IMR-90 (cell line): ENCODE measurements at regions not wholly inside any gene's neighbourhood (a gene's known extent, or its start where the extent isn't known, plus 50 kb on each side); places are given as distances from the start of the nearest gene placed in this dataset.
A peak's percentile ranks its signal among the peaks of the same experiment; 100 is the strongest.

Experiments
- ATAC-seq: fragments of 200-7000 bp; cut with Tn5 transposase; 2 replicates; pipeline ENCODE4 v1.9.1; 2020; ENCODE audit warnings: low read depth, mild to moderate bottlenecking, moderate library complexity
- BruUV-seq: library from RNA; stranded (reverse); fragments of 400-500 nt; replicated peaks from 2 replicates; lab custom pipeline; 2021; lab: Mats Ljungman, UMichigan
- CTCF ChIA-PET: fragments of 300-600 bp; formaldehyde crosslinking; extraction: SDS; loops from one replicate; lab custom pipeline; 2021; ENCODE audit warnings: antibody characterized with exemption; lab: Yijun Ruan, JAX
- POLR2A ChIA-PET: fragments of 300-600 bp; sonication (Branson Sonifier 250); formaldehyde crosslinking; loops from one replicate; lab custom pipeline; 2022; ENCODE audit warnings: antibody characterized with exemption; ENCODE audit not compliant: unreplicated experiment; lab: Charles Lee
- DNase-seq: peaks from one replicate; pipeline ENCODE4 v3.0.0; 2013
- H2AFZ ChIP-seq: replicated peaks from 2 replicates; pipeline ENCODE3; 2013; ENCODE audit warnings: low read length, mild to moderate bottlenecking; ENCODE audit not compliant: poor library complexity
- H2AK5ac ChIP-seq: 2 replicates; pipeline ENCODE4 v1.6.1; 2013; ENCODE audit warnings: low read depth, low read length, inconsistent platforms
- H2AK9ac ChIP-seq: replicated peaks from 2 replicates; pipeline ENCODE3; 2013; ENCODE audit warnings: mild to moderate bottlenecking, low read depth, low read length, moderate library complexity; ENCODE audit not compliant: poor library complexity
- H2BK120ac ChIP-seq: 2 replicates; pipeline ENCODE4 v1.6.1; 2013; ENCODE audit warnings: low read depth, low read length, inconsistent platforms
- H2BK15ac ChIP-seq: 3 replicates; pipeline ENCODE4 v1.6.1; 2013; ENCODE audit warnings: low read depth, low read length, inconsistent platforms
- H2BK20ac ChIP-seq: 2 replicates; pipeline ENCODE4 v1.6.1; 2013; ENCODE audit warnings: low read depth, mild to moderate bottlenecking, inconsistent platforms, low read length, moderate library complexity
- H2BK5ac ChIP-seq: 2 replicates; pipeline ENCODE4 v1.6.1; 2013; ENCODE audit warnings: mild to moderate bottlenecking, low read depth, low read length, inconsistent platforms; ENCODE audit not compliant: poor library complexity, severe bottlenecking
- H3K14ac ChIP-seq: replicated peaks from 2 replicates; pipeline ENCODE4 v1.6.1; 2013; ENCODE audit warnings: low read depth, low read length, inconsistent platforms
- H3K18ac ChIP-seq: 2 replicates; pipeline ENCODE4 v1.6.1; 2013; ENCODE audit warnings: low read depth, low read length, control low read depth
- H3K23ac ChIP-seq: 2 replicates; pipeline ENCODE4 v1.6.1; 2013; ENCODE audit warnings: low read depth, low read length, inconsistent platforms
- H3K27ac ChIP-seq: 2 replicates; pipeline ENCODE4 v1.5.1; 2013; ENCODE audit warnings: mild to moderate bottlenecking, control low read depth, low read length; ENCODE audit not compliant: insufficient read depth
- H3K27me3 ChIP-seq: 2 replicates; pipeline ENCODE4 v1.6.1; 2013; ENCODE audit warnings: low read length; ENCODE audit not compliant: control insufficient read depth, insufficient read depth
- H3K36me3 ChIP-seq: 2 replicates; pipeline ENCODE4 v1.6.1; 2013; ENCODE audit warnings: low read length, mixed read lengths; ENCODE audit not compliant: control insufficient read depth, insufficient read depth
- H3K4ac ChIP-seq: 2 replicates; pipeline ENCODE4 v1.6.1; 2013; ENCODE audit warnings: low read depth, low read length, inconsistent platforms
- H3K4me1 ChIP-seq: 2 replicates; pipeline ENCODE4 v1.6.1; 2013; ENCODE audit warnings: low read length, mixed read lengths; ENCODE audit not compliant: control insufficient read depth, insufficient read depth
- H3K4me2 ChIP-seq: 2 replicates; pipeline ENCODE4 v1.6.1; 2013; ENCODE audit warnings: low read depth, mild to moderate bottlenecking, control low read depth, low read length, moderate library complexity
- H3K4me3 ChIP-seq: 2 replicates; pipeline ENCODE4 v1.5.1; 2013; ENCODE audit warnings: low read depth, mild to moderate bottlenecking, control low read depth, low read length, moderate library complexity; ENCODE audit not compliant: insufficient read depth
- H3K56ac ChIP-seq: 2 replicates; pipeline ENCODE4 v1.6.1; 2013; ENCODE audit warnings: low read length, inconsistent platforms; ENCODE audit not compliant: insufficient read depth; ENCODE audit errors: extremely low read depth
- H3K79me1 ChIP-seq, 2 experiments: 2 replicates each; pipeline ENCODE4 v1.6.1; 2013; ENCODE audit warnings: low read length in 2 of 2, inconsistent platforms in 1 of 2, low read depth in 1 of 2
- H3K9ac ChIP-seq: 2 replicates; pipeline ENCODE4 v1.6.1; 2013; ENCODE audit warnings: low read depth, low read length, control low read depth
- H3K9me1 ChIP-seq: 2 replicates; pipeline ENCODE4 v1.6.1; 2013; ENCODE audit warnings: low read length, inconsistent platforms; ENCODE audit not compliant: insufficient read depth
- H3K9me3 ChIP-seq: 2 replicates; pipeline ENCODE4 v1.6.1; 2013; ENCODE audit warnings: low read length; ENCODE audit not compliant: control insufficient read depth, insufficient read depth
- H4K20me1 ChIP-seq: 2 replicates; pipeline ENCODE4 v1.6.1; 2013; ENCODE audit warnings: low read length, inconsistent platforms; ENCODE audit not compliant: insufficient read depth
- H4K5ac ChIP-seq: 2 replicates; pipeline ENCODE4 v1.6.1; 2013; ENCODE audit warnings: mild to moderate bottlenecking, low read depth, low read length, control low read depth
- H4K8ac ChIP-seq, 2 experiments: 2 replicates each; pipeline ENCODE4 v1.6.1; 2013; ENCODE audit warnings: low read depth in 2 of 2, low read length in 2 of 2, control low read depth in 1 of 2, inconsistent platforms in 1 of 2
- H4K91ac ChIP-seq: 2 replicates; pipeline ENCODE4 v1.6.1; 2013; ENCODE audit warnings: low read depth, low read length, inconsistent platforms; ENCODE audit not compliant: insufficient read depth
- BHLHE40 ChIP-seq: fragments of 150-350 bp; IDR thresholded peaks from 2 replicates; pipeline ENCODE4 v1.6.1; 2016; ENCODE audit warnings: mild to moderate bottlenecking, low read depth, low read length
- CEBPB ChIP-seq: IDR thresholded peaks from 2 replicates; pipeline ENCODE4 v1.6.1; 2012; ENCODE audit warnings: low read depth, low read length, improper control_type of control experiment
- CHD1 ChIP-seq: IDR thresholded peaks from 2 replicates; pipeline ENCODE4 v1.6.1; 2012; ENCODE audit warnings: low read depth, low read length, improper control_type of control experiment
- ELK1 ChIP-seq: fragments of 150-350 bp; IDR thresholded peaks from 2 replicates; pipeline ENCODE4 v1.6.1; 2016; ENCODE audit warnings: low read depth, mild to moderate bottlenecking, low read length, moderate library complexity, borderline replicate concordance
- FOS ChIP-seq: fragments of 150-350 bp; IDR thresholded peaks from 2 replicates; pipeline ENCODE4 v1.6.1; 2016; ENCODE audit warnings: low read depth, low read length
- MAFK ChIP-seq: IDR thresholded peaks from 2 replicates; pipeline ENCODE4 v1.6.1; 2012; ENCODE audit warnings: low read depth, low read length, improper control_type of control experiment
- MAZ ChIP-seq: IDR thresholded peaks from 2 replicates; pipeline ENCODE4 v1.6.1; 2012; ENCODE audit warnings: low read depth, mild to moderate bottlenecking, low read length, improper control_type of control experiment, moderate library complexity, borderline replicate concordance
- MXI1 ChIP-seq: IDR thresholded peaks from 2 replicates; pipeline ENCODE4 v1.6.1; 2012; ENCODE audit warnings: low read depth, mild to moderate bottlenecking, low read length, moderate library complexity, borderline replicate concordance
- NFE2L2 ChIP-seq: fragments of 150-350 bp; IDR thresholded peaks from 2 replicates; pipeline ENCODE4 v1.6.1; 2016; ENCODE audit warnings: low read depth, mild to moderate bottlenecking, low read length
- POLR2A ChIP-seq: IDR thresholded peaks from 2 replicates; pipeline ENCODE4 v1.6.1; 2012; ENCODE audit warnings: mild to moderate bottlenecking, low read depth, low read length
- RAD21 ChIP-seq: IDR thresholded peaks from 2 replicates; pipeline ENCODE4 v1.6.1; 2012; ENCODE audit warnings: low read length, improper control_type of control experiment
- RCOR1 ChIP-seq: IDR thresholded peaks from 2 replicates; pipeline ENCODE4 v1.6.1; 2012; ENCODE audit warnings: mild to moderate bottlenecking, low read length, improper control_type of control experiment; ENCODE audit not compliant: insufficient replicate concordance
- RFX5 ChIP-seq: IDR thresholded peaks from 2 replicates; pipeline ENCODE4 v1.8.0; 2012; ENCODE audit warnings: low read depth, mild to moderate bottlenecking, low read length, moderate library complexity
- SMC3 ChIP-seq: fragments of 150-350 bp; IDR thresholded peaks from 2 replicates; pipeline ENCODE4 v1.6.1; 2016; ENCODE audit warnings: low read depth, mild to moderate bottlenecking, antibody characterized with exemption, low read length, moderate library complexity
- USF2 ChIP-seq: fragments of 150-350 bp; IDR thresholded peaks from 2 replicates; pipeline ENCODE4 v1.6.1; 2017; ENCODE audit warnings: mild to moderate bottlenecking, antibody characterized with exemption, low read length, low read depth
- WGBS, 2 experiments: methylation state at CpG; one replicate each; pipeline versions ENCODE4 v1.1.5 to v1.1.7; 2013; ENCODE audit warnings: missing lambda C conversion rate in 2 of 2; ENCODE audit not compliant: insufficient read length in 1 of 2; ENCODE audit errors: extremely low coverage in 2 of 2; 5-methylcytosine and 5-hydroxymethylcytosine counted together
- dilution Hi-C: fragments of 300-500 bp; cut with HindIII; formaldehyde crosslinking; loops from one replicate; pipeline ENCODE4 v1.14.3; 2018; ENCODE audit warnings: low sequenced_read_pairs; ENCODE audit not compliant: unreplicated experiment
- in situ Hi-C: fragments of 300-500 bp; cut with MboI; formaldehyde crosslinking; loops from 3 replicates; pipeline ENCODE4 v1.14.3; 2019; ENCODE audit warnings: low sequenced_read_pairs, inconsistent platforms, mixed read lengths
- intact Hi-C: fragments of 100-400 bp; cut with micrococcal nuclease; formaldehyde crosslinking; loops from 2 replicates; pipeline ENCODE4 v1.10.0; 2022
- TF ChIP-seq, protein P1 (sequence below): conservative IDR thresholded peaks from 2 replicates; pipeline ENCODE4 v1.5.1; 2012; ENCODE audit warnings: mild to moderate bottlenecking, low read depth, low read length, improper control_type of control experiment

DNA sequence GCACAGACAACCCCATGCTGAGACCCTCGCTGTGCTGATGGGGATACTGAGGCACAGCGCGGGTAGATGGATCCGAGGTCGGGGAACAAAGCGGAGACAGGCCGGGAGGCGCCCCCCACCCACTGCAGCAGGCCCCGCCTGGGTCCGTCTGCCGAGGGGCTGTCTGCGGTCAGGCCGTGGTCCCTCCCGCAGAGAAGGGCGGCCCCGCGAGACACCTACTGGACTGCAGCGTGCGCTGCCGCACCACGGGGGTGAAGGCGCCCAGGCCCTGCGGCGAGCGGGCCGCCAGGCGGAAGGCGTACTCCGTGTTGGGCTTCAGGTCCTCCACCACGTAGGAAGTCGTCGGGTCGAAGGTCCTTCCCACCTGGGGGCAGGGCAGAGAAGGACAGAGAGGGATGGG is 101.9 kb downstream of the PTPRS start:
- Histone ChIP-seq H3K79me1 (no peaks in the 10 kb centered on the region), H2BK20ac (no peak overlapping the region), H3K9me1 (no peaks in the 10 kb centered on the region), H2AK9ac (peak overlapping the region; percentile 28), H3K9ac (no peak overlapping the region), H3K4me2 (no peak overlapping the region), H3K18ac (no peak overlapping the region), H3K36me3 (peaks cover 29% of the 10 kb centered on the region), H3K27me3 (no peaks in the 10 kb centered on the region), H3K4ac (no peak overlapping the region), H4K8ac (no peak overlapping the region), H3K4me3 (no peak overlapping the region), H3K56ac (no peak overlapping the region), H4K20me1 (peaks cover 4% of the 10 kb centered on the region; the same call in 1 of the 2 replicates), H3K27ac (no peak overlapping the region), H2BK15ac (no peak overlapping the region), H2BK5ac (no peak overlapping the region), H4K91ac (no peak overlapping the region), H2BK120ac (no peak overlapping the region), H3K23ac (no peak overlapping the region), H2AFZ (no peak overlapping the region), H4K5ac (no peak overlapping the region), H2AK5ac (no peak overlapping the region), H3K9me3 (no peaks in the 10 kb centered on the region), H3K4me1 (no peaks in the 10 kb centered on the region), H3K14ac (no peak overlapping the region)
- 95% methylated on average over 13 of the region's 33 CpGs; no CpG with 5 or more reads in 1 of the 2 experiments for WGBS, 2 experiments
- dilution Hi-C loops (no loop called here), intact Hi-C loops (no loop called here), in situ Hi-C loops (no loop called here)
- ChIA-PET POLR2A (no interaction called here), CTCF (no interaction called here)
- TF ChIP-seq POLR2A (no peak), USF2 (no peak), MAFK (no peak), MAZ (no peak), FOS (no peak), RCOR1 (no peak), SMC3 (no peak), CEBPB (no peak), RAD21 (no peak), ELK1 (no peak), BHLHE40 (no peak), MXI1 (no peak), NFE2L2 (no peak), RFX5 (no peak), CHD1 (no peak)
- TF ChIP-seq, protein P1, sequence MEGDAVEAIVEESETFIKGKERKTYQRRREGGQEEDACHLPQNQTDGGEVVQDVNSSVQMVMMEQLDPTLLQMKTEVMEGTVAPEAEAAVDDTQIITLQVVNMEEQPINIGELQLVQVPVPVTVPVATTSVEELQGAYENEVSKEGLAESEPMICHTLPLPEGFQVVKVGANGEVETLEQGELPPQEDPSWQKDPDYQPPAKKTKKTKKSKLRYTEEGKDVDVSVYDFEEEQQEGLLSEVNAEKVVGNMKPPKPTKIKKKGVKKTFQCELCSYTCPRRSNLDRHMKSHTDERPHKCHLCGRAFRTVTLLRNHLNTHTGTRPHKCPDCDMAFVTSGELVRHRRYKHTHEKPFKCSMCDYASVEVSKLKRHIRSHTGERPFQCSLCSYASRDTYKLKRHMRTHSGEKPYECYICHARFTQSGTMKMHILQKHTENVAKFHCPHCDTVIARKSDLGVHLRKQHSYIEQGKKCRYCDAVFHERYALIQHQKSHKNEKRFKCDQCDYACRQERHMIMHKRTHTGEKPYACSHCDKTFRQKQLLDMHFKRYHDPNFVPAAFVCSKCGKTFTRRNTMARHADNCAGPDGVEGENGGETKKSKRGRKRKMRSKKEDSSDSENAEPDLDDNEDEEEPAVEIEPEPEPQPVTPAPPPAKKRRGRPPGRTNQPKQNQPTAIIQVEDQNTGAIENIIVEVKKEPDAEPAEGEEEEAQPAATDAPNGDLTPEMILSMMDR: no peak
- DNase-seq (no peak), ATAC-seq (no peak)
- BruUV-seq: no TSS peak
